MM.1S (cell line): ENCODE measurements at regions not wholly inside any gene's neighbourhood (a gene's known extent, or its start where the extent isn't known, plus 50 kb on each side); places are given as distances from the start of the nearest gene placed in this dataset.
"Not testable (repeated sequence)": the region's sequence is repeated elsewhere in the genome, so short reads cannot be mapped to it uniquely, and the experiment has no call there.

Source experiments
- DNase-seq: peaks from one replicate; pipeline ENCODE4 v3.0.0-alpha.2; 2015
- H2AFZ ChIP-seq: fragments of 300-600 bp; sonication (generic); 2 replicates; pipeline ENCODE4 v1.6.0; 2016; ENCODE audit warnings: antibody characterized with exemption, low read length
- H3F3A ChIP-seq: fragments of 300-600 bp; sonication (generic); 2 replicates; pipeline ENCODE4 v1.6.1; 2016; ENCODE audit warnings: mild to moderate bottlenecking, antibody characterized with exemption, low read length, moderate library complexity, mixed read lengths; ENCODE audit not compliant: insufficient read depth
- H3K27ac ChIP-seq: fragments of 300-600 bp; sonication (generic); 2 replicates; pipeline ENCODE4 v1.5.1; 2016; ENCODE audit warnings: mild to moderate bottlenecking, low read length
- H3K27me3 ChIP-seq: fragments of 300-600 bp; sonication (generic); replicated peaks from 2 replicates; pipeline ENCODE4 v1.6.0; 2016; ENCODE audit warnings: low read length; ENCODE audit not compliant: insufficient read depth
- H3K36me3 ChIP-seq: fragments of 300-600 bp; sonication (generic); replicated peaks from 2 replicates; pipeline ENCODE4 v1.6.1; 2016; ENCODE audit warnings: mild to moderate bottlenecking, low read length, mixed read lengths; ENCODE audit not compliant: insufficient read depth
- H3K4me1 ChIP-seq: fragments of 300-600 bp; sonication (generic); 2 replicates; pipeline ENCODE4 v1.6.1; 2016; ENCODE audit warnings: low read length, mixed read lengths
- H3K4me2 ChIP-seq: fragments of 300-600 bp; sonication (generic); 2 replicates; pipeline ENCODE4 v1.6.0; 2016; ENCODE audit warnings: low read depth, low read length
- H3K4me3 ChIP-seq: fragments of 300-600 bp; sonication (generic); 2 replicates; pipeline ENCODE4 v1.5.1; 2016; ENCODE audit warnings: low read length, mixed read lengths
- H3K79me2 ChIP-seq: fragments of 300-600 bp; sonication (generic); 2 replicates; pipeline ENCODE4 v1.6.1; 2016; ENCODE audit warnings: mixed run types, low read length, mixed read lengths
- H3K9ac ChIP-seq: fragments of 300-600 bp; sonication (generic); 2 replicates; pipeline ENCODE4 v1.6.1; 2016; ENCODE audit warnings: low read length, mixed read lengths
- H3K9me2 ChIP-seq: fragments of 300-600 bp; sonication (generic); replicated peaks from 2 replicates; pipeline ENCODE4 v1.6.1; 2016; ENCODE audit warnings: mild to moderate bottlenecking, low read length, mixed read lengths; ENCODE audit not compliant: insufficient read depth
- H3K9me3 ChIP-seq: fragments of 300-600 bp; sonication (generic); replicated peaks from 2 replicates; pipeline ENCODE4 v1.6.1; 2016; ENCODE audit warnings: mild to moderate bottlenecking, low read length, mixed read lengths; ENCODE audit not compliant: insufficient read depth
- H4K20me1 ChIP-seq: fragments of 300-600 bp; sonication (generic); 2 replicates; pipeline ENCODE4 v1.6.1; 2016; ENCODE audit warnings: mild to moderate bottlenecking, low read length, moderate library complexity, mixed read lengths; ENCODE audit not compliant: insufficient read depth
- CTCF ChIP-seq: fragments of 300-600 bp; sonication (generic); IDR thresholded peaks from 2 replicates; pipeline ENCODE4 v1.5.1; 2016; ENCODE audit warnings: antibody characterized with exemption, low read length, mixed read lengths
- EZH2 ChIP-seq: fragments of 300-600 bp; sonication (generic); optimal IDR thresholded peaks from 2 replicates; pipeline ENCODE3; 2017; ENCODE audit warnings: low read depth, mild to moderate bottlenecking, antibody characterized with exemption, low read length, mixed read lengths
- EZH2phosphoT487 ChIP-seq: fragments of 300-600 bp; sonication (generic); IDR thresholded peaks from 2 replicates; pipeline ENCODE4 v1.6.1; 2018; ENCODE audit warnings: antibody characterized with exemption, low read length

GRCh38 chr14:71454513-71455332 is 477.5 kb upstream of the RGS6 start:
- H4K20me1 ChIP-seq = no peaks in the 10 kb centered on the region
- no peak overlapping the region for H3K4me2 ChIP-seq
- no peak overlapping the region for H2AFZ ChIP-seq
- no peaks in the 10 kb centered on the region for H3K79me2 ChIP-seq
- no peaks in the 10 kb centered on the region for H3K27me3 ChIP-seq
- H3K36me3 ChIP-seq = no peaks in the 10 kb centered on the region
- H3K4me3 ChIP-seq = no peak overlapping the region
- H3K4me1 ChIP-seq = no peaks in the 10 kb centered on the region
- H3F3A ChIP-seq = no peaks in the 10 kb centered on the region
- no peak for DNase-seq
- H3K27ac ChIP-seq = no peak overlapping the region
- TF ChIP-seq EZH2phosphoT487 (no peak), CTCF (no peak), EZH2 (no peak)
- H3K9me3 ChIP-seq = no peaks in the 10 kb centered on the region
- H3K9me2 ChIP-seq = no peaks in the 10 kb centered on the region
- H3K9ac ChIP-seq = no peak overlapping the region

- no peaks in the 10 kb centered on the region for H3K36me3 ChIP-seq
- no peak overlapping the region for H3K9ac ChIP-seq
- no peak overlapping the region for H2AFZ ChIP-seq
- no peak overlapping the region for H3K27ac ChIP-seq
- no peaks in the 10 kb centered on the region for H3K27me3 ChIP-seq
- H3F3A ChIP-seq = no peaks in the 10 kb centered on the region
- no peak for DNase-seq
- H3K79me2 ChIP-seq = no peaks in the 10 kb centered on the region
- no peak for TF ChIP-seq EZH2
- no peak for TF ChIP-seq CTCF
- no peak for TF ChIP-seq EZH2phosphoT487
- H3K9me2 ChIP-seq = no peaks in the 10 kb centered on the region
- H3K4me1 ChIP-seq = no peaks in the 10 kb centered on the region
- no peak overlapping the region for H3K4me2 ChIP-seq
- no peaks in the 10 kb centered on the region for H3K9me3 ChIP-seq
- H3K4me3 ChIP-seq = no peak overlapping the region
- H4K20me1 ChIP-seq = no peaks in the 10 kb centered on the region
Observed at GRCh38 chr14:71460091-71460490, 472.1 kb upstream of the RGS6 start.

- H3K36me3 ChIP-seq, H3K79me2 ChIP-seq, H3K4me1 ChIP-seq, DNase-seq, H3K27ac ChIP-seq, H3K4me3 ChIP-seq, H3F3A ChIP-seq, H4K20me1 ChIP-seq, H3K27me3 ChIP-seq, H3K9ac ChIP-seq, H3K4me2 ChIP-seq, H3K9me2 ChIP-seq, H2AFZ ChIP-seq, H3K9me3 ChIP-seq: not testable (repeated sequence)
Observed at GRCh38 chr14:71461617-71462016, 470.6 kb upstream of the RGS6 start.

GRCh38 chr14:71463807-71464206 is 468.4 kb upstream of the RGS6 start:
- Histone ChIP-seq H3K4me2 (no peak overlapping the region), H2AFZ (no peak overlapping the region), H3K9me3 (no peaks in the 10 kb centered on the region), H3K4me1 (no peaks in the 10 kb centered on the region), H3K9ac (no peak overlapping the region), H3K79me2 (no peaks in the 10 kb centered on the region), H3K4me3 (no peak overlapping the region), H3K36me3 (no peaks in the 10 kb centered on the region), H3K9me2 (no peaks in the 10 kb centered on the region), H4K20me1 (no peaks in the 10 kb centered on the region), H3K27ac (no peak overlapping the region), H3F3A (no peaks in the 10 kb centered on the region), H3K27me3 (no peaks in the 10 kb centered on the region)
- no peak for TF ChIP-seq EZH2phosphoT487
- no peak for TF ChIP-seq CTCF
- TF ChIP-seq EZH2 = no peak
- DNase-seq = no peak
